Osteocyte (in vitro differentiated cells): ENCODE measurements at regions not wholly inside any gene's neighbourhood (a gene's known extent, or its start where the extent isn't known, plus 50 kb on each side); places are given as distances from the start of the nearest gene placed in this dataset.

Experiments
- DNase-seq: peaks from one replicate; pipeline ENCODE4 v3.0.0; 2021; ENCODE audit warnings: mixed read lengths; ENCODE audit not compliant: unreplicated experiment; ENCODE audit errors: extremely low spot score
- H3K27ac Mint-ChIP-seq: one replicate; pipeline ENCODE4 v1.8.0; 2021; ENCODE audit warnings: mild to moderate bottlenecking, mixed read lengths; ENCODE audit not compliant: unreplicated experiment
- H3K27me3 Mint-ChIP-seq: one replicate; pipeline ENCODE4 v1.8.0; 2021; ENCODE audit warnings: mixed read lengths; ENCODE audit not compliant: unreplicated experiment
- H3K36me3 Mint-ChIP-seq: one replicate; pipeline ENCODE4 v1.8.0; 2021; ENCODE audit warnings: mixed read lengths; ENCODE audit not compliant: unreplicated experiment
- H3K4me1 Mint-ChIP-seq: one replicate; pipeline ENCODE4 v1.8.0; 2021; ENCODE audit warnings: mixed read lengths; ENCODE audit not compliant: unreplicated experiment
- H3K4me3 Mint-ChIP-seq: one replicate; pipeline ENCODE4 v1.8.0; 2021; ENCODE audit warnings: mild to moderate bottlenecking, moderate library complexity, mixed read lengths; ENCODE audit not compliant: unreplicated experiment
- H3K9me3 Mint-ChIP-seq: one replicate; pipeline ENCODE4 v1.8.0; 2021; ENCODE audit warnings: mixed read lengths; ENCODE audit not compliant: unreplicated experiment
- TF ChIP-seq, protein P1 (sequence below): fragments of 200-600 bp; sonication (generic); IDR thresholded peaks from 2 replicates; pipeline ENCODE4 v1.5.0; 2021; ENCODE audit warnings: antibody characterized with exemption, mild to moderate bottlenecking, moderate library complexity

DNA sequence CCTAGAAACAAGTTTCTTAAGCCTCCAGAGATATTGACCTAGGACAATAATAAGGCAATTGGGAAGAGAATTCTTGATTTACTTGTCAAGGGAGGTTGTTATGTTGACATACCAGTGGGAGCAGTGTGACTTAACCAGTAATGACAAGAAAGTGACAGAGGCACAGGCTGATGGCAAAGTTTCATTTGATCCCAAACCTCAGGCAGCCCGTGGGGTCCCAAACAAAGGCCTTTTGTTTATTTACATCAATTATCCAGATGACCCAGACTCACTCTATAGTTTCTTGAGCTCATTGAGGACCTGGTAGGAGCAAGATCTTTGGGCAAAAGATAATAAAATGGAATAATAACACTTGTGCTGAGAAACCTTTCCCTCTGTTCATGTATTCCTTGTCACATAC, 336.8 kb downstream of the ARL6IP6 start:
- no peaks in the 10 kb centered on the region for H3K4me1 Mint-ChIP-seq
- no peak for DNase-seq
- H3K36me3 Mint-ChIP-seq: no peaks in the 10 kb centered on the region
- H3K9me3 Mint-ChIP-seq: no peaks in the 10 kb centered on the region
- H3K27me3 Mint-ChIP-seq: no peaks in the 10 kb centered on the region
- no peak overlapping the region for H3K4me3 Mint-ChIP-seq
- H3K27ac Mint-ChIP-seq: no peak overlapping the region
- TF ChIP-seq, protein P1, sequence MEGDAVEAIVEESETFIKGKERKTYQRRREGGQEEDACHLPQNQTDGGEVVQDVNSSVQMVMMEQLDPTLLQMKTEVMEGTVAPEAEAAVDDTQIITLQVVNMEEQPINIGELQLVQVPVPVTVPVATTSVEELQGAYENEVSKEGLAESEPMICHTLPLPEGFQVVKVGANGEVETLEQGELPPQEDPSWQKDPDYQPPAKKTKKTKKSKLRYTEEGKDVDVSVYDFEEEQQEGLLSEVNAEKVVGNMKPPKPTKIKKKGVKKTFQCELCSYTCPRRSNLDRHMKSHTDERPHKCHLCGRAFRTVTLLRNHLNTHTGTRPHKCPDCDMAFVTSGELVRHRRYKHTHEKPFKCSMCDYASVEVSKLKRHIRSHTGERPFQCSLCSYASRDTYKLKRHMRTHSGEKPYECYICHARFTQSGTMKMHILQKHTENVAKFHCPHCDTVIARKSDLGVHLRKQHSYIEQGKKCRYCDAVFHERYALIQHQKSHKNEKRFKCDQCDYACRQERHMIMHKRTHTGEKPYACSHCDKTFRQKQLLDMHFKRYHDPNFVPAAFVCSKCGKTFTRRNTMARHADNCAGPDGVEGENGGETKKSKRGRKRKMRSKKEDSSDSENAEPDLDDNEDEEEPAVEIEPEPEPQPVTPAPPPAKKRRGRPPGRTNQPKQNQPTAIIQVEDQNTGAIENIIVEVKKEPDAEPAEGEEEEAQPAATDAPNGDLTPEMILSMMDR: no peak

DNA sequence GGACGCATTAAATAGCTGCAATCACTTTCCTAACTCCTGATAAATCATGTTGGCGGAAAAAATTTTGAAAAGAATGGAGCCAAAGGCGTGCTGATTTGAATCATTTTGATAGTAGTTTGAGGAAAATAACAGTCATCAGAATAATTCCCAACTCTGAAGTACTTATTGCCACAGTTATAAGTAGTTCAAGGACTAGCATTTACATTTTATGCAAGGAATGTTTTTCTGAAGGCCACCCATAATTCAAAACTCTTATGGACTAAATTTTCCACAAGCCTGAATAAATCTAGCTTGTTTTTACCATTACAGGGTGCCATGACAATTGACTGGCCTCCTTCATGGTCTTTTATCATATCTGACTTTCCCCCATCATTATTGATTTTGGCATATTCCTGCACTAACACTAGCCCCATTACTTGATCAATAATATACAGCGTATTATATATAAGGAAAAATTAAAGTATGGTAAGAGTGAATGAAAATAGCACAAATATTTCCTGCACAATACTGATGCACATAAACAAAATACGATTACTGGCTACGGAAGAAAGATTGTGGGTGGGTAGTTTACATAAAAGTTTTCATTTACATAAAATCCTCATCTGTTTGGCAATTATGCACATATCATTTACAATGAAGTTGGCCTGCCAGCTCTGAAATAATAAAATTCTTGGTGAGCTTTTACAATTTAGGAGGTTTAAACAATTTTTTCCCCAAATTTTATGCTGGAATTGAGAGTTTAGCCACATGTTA, 334.6 kb downstream of the ARL6IP6 start:
- no peak overlapping the region for H3K4me3 Mint-ChIP-seq
- no peaks in the 10 kb centered on the region for H3K4me1 Mint-ChIP-seq
- no peak for DNase-seq
- H3K36me3 Mint-ChIP-seq: no peaks in the 10 kb centered on the region
- no peaks in the 10 kb centered on the region for H3K27me3 Mint-ChIP-seq
- TF ChIP-seq, protein P1: no peak
- no peaks in the 10 kb centered on the region for H3K9me3 Mint-ChIP-seq
- no peak overlapping the region for H3K27ac Mint-ChIP-seq

DNA sequence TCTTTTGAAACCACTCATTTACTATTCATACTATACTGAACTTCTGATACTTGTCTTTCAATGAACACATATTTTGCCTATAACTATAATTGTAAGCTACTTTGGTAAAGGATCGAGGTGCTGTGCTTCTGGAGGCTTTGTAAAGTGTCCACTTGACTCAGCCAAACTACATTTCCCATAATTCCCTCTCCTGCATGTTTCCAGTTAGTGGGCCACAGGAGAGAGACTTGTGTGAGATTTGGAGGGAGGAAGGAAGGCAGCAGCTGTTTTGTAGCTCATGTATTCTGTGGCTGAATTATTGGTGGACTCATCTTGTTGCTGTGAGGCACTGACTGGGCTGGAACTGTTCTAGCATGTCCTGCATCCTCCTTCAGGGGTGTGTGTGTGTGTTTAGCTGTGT, 328.8 kb downstream of the ARL6IP6 start:
- TF ChIP-seq, protein P1: no peak
- H3K4me3 Mint-ChIP-seq: no peak overlapping the region
- H3K27me3 Mint-ChIP-seq: no peaks in the 10 kb centered on the region
- H3K9me3 Mint-ChIP-seq: peaks cover 4% of the 10 kb centered on the region
- H3K4me1 Mint-ChIP-seq: no peaks in the 10 kb centered on the region
- DNase-seq: no peak
- no peaks in the 10 kb centered on the region for H3K36me3 Mint-ChIP-seq
- H3K27ac Mint-ChIP-seq: no peak overlapping the region

DNA sequence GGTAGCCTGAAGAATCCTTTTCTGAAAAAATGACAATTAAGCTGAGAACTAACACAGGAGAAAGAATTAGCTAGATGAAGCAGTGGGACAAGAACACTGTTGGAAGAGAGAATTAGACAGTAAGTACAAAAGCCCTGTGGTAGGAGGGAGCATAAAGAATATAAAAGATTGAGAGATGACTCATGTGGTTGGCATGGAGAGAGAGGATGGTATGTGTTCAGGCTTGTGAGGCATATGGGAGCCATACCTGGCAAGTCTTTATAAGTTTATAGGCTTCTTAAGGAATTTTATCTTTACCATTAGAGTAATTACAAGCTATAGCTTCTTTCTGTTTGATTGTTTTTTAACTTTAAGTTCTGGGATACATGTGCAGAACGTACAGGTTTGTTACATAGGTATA, 325.0 kb downstream of the ARL6IP6 start:
- TF ChIP-seq, protein P1: no peak
- DNase-seq: no peak
- H3K27ac Mint-ChIP-seq: no peak overlapping the region
- H3K9me3 Mint-ChIP-seq: peaks cover 4% of the 10 kb centered on the region
- no peaks in the 10 kb centered on the region for H3K4me1 Mint-ChIP-seq
- H3K4me3 Mint-ChIP-seq: no peak overlapping the region
- H3K27me3 Mint-ChIP-seq: no peaks in the 10 kb centered on the region
- H3K36me3 Mint-ChIP-seq: no peaks in the 10 kb centered on the region

DNA sequence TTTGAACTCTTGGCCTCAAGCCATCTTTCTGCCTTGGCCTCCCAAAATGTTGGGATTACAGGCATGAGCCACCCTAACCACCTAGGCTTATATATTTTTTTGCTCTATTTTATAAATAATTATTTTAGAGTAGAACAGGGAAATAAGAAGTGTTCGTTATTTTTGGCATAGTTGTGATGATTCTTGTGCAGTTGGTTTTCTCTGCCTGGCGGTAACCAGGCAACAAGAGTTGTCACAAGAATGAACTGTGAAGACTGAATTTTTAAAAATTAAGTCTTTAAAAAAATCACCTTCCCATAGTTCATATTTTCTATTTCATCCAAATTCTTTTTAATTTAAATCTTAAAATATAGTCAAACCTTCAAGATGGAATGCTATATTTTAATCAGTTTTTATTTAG, 310.2 kb downstream of the ARL6IP6 start:
- Mint-ChIP-seq H3K9me3 (peaks cover 10% of the 10 kb centered on the region), H3K4me1 (no peaks in the 10 kb centered on the region), H3K27ac (no peak overlapping the region), H3K27me3 (no peaks in the 10 kb centered on the region), H3K36me3 (no peaks in the 10 kb centered on the region), H3K4me3 (no peak overlapping the region)
- DNase-seq: no peak
- TF ChIP-seq, protein P1: no peak
